ENCODE measurements at regions not wholly inside any gene's neighbourhood (a gene's known extent, or its start where the extent isn't known, plus 50 kb on each side); places are given as distances from the start of the nearest gene placed in this dataset.

- H3K36me3 ChIP-seq (ENCODE audit: control insufficient read depth in 3 of 3, insufficient read depth in 2 of 3, low read depth in 1 of 3, low read length in 3 of 3): no peaks in the 10 kb centered on the region
- no peak for DNase-seq
- no peak for FAIRE-seq
- H3K4me1 ChIP-seq (ENCODE audit: control insufficient read depth in 3 of 3, insufficient read depth in 2 of 3, low read depth in 1 of 3, low read length in 2 of 3): no peaks in the 10 kb centered on the region
- H3K27ac ChIP-seq (ENCODE audit: low read depth in 1 of 3, low read length in 2 of 3): no peak overlapping the region
- H3K4me3 ChIP-seq (ENCODE audit: low read depth in 1 of 3, low read length in 3 of 3): no peak overlapping the region
- no peaks in the 10 kb centered on the region for H3K9me3 ChIP-seq (ENCODE audit: control insufficient read depth in 2 of 2, insufficient read depth in 1 of 2, low read depth in 1 of 2, low read length in 1 of 2)
- 80 to 92% (median 87%) methylated on average over 2 of the region's 2 CpGs for WGBS, 3 donors
- no peaks in the 10 kb centered on the region for H3K27me3 ChIP-seq (ENCODE audit: control insufficient read depth in 3 of 3, insufficient read depth in 3 of 3, low read length in 3 of 3)
Measured at GRCh38 chr14:30125322-30125979, 197.8 kb upstream of the PRKD1 start.

- no peaks in the 10 kb centered on the region for H3K4me1 ChIP-seq (ENCODE audit: control insufficient read depth in 3 of 3, insufficient read depth in 2 of 3, low read depth in 1 of 3, low read length in 2 of 3)
- no peaks in the 10 kb centered on the region for H3K27me3 ChIP-seq (ENCODE audit: control insufficient read depth in 3 of 3, insufficient read depth in 3 of 3, low read length in 3 of 3)
- H3K27ac ChIP-seq (ENCODE audit: low read depth in 1 of 3, low read length in 2 of 3): no peak overlapping the region
- H3K9me3 ChIP-seq (ENCODE audit: control insufficient read depth in 2 of 2, insufficient read depth in 1 of 2, low read depth in 1 of 2, low read length in 1 of 2): no peaks in the 10 kb centered on the region
- 63 to 89% (median 82%) methylated on average over 4 of the region's 4 CpGs for WGBS, 3 donors
- no peaks in the 10 kb centered on the region for H3K36me3 ChIP-seq (ENCODE audit: control insufficient read depth in 3 of 3, insufficient read depth in 2 of 3, low read depth in 1 of 3, low read length in 3 of 3)
- no peak for DNase-seq
- FAIRE-seq: no peak
- H3K4me3 ChIP-seq (ENCODE audit: low read depth in 1 of 3, low read length in 3 of 3): no peak overlapping the region
Measured at GRCh38 chr14:30129807-30130206, 202.2 kb upstream of the PRKD1 start.

GRCh38 chr14:30131581-30132097, 204.0 kb upstream of the PRKD1 start:
- no peak for FAIRE-seq

GRCh38 chr14:30132196-30132595, 204.5 kb upstream of the PRKD1 start:
- Histone ChIP-seq H3K27ac (ENCODE audit: low read depth in 1 of 3, low read length in 2 of 3) (no peak overlapping the region), H3K27me3 (ENCODE audit: control insufficient read depth in 3 of 3, insufficient read depth in 3 of 3, low read length in 3 of 3) (no peaks in the 10 kb centered on the region), H3K36me3 (ENCODE audit: control insufficient read depth in 3 of 3, insufficient read depth in 2 of 3, low read depth in 1 of 3, low read length in 3 of 3) (no peaks in the 10 kb centered on the region), H3K9me3 (ENCODE audit: control insufficient read depth in 2 of 2, insufficient read depth in 1 of 2, low read depth in 1 of 2, low read length in 1 of 2) (no peaks in the 10 kb centered on the region), H3K4me1 (ENCODE audit: control insufficient read depth in 3 of 3, insufficient read depth in 2 of 3, low read depth in 1 of 3, low read length in 2 of 3) (no peaks in the 10 kb centered on the region), H3K4me3 (ENCODE audit: low read depth in 1 of 3, low read length in 3 of 3) (no peak overlapping the region)
- DNase-seq (peak in 1 of 2 donors; percentile 16), FAIRE-seq (no peak)
- WGBS, 3 donors: 54 to 77% (median 59%) methylated on average over 2 of the region's 2 CpGs

More at GRCh38 chr14:30131581-30132097, 204.0 kb upstream of the PRKD1 start:
- Histone ChIP-seq H3K27me3 (ENCODE audit: control insufficient read depth in 3 of 3, insufficient read depth in 3 of 3, low read length in 3 of 3) (no peaks in the 10 kb centered on the region), H3K4me3 (ENCODE audit: low read depth in 1 of 3, low read length in 3 of 3) (no peak overlapping the region), H3K27ac (ENCODE audit: low read depth in 1 of 3, low read length in 2 of 3) (no peak overlapping the region), H3K9me3 (ENCODE audit: control insufficient read depth in 2 of 2, insufficient read depth in 1 of 2, low read depth in 1 of 2, low read length in 1 of 2) (no peaks in the 10 kb centered on the region), H3K36me3 (ENCODE audit: control insufficient read depth in 3 of 3, insufficient read depth in 2 of 3, low read depth in 1 of 3, low read length in 3 of 3) (no peaks in the 10 kb centered on the region), H3K4me1 (ENCODE audit: control insufficient read depth in 3 of 3, insufficient read depth in 2 of 3, low read depth in 1 of 3, low read length in 2 of 3) (no peaks in the 10 kb centered on the region)
- DNase-seq: no peak
- 68 to 71% (median 70%) methylated on average over 5 of the region's 5 CpGs for WGBS, 3 donors

- no peak for DNase-seq
- FAIRE-seq: no peak
- WGBS, 3 donors: 87 to 92% (median 89%) methylated on average over 5 of the region's 5 CpGs
- no peaks in the 10 kb centered on the region for H3K4me1 ChIP-seq (ENCODE audit: control insufficient read depth in 3 of 3, insufficient read depth in 2 of 3, low read depth in 1 of 3, low read length in 2 of 3)
- no peaks in the 10 kb centered on the region for H3K9me3 ChIP-seq (ENCODE audit: control insufficient read depth in 2 of 2, insufficient read depth in 1 of 2, low read depth in 1 of 2, low read length in 1 of 2)
- H3K27me3 ChIP-seq (ENCODE audit: control insufficient read depth in 3 of 3, insufficient read depth in 3 of 3, low read length in 3 of 3): no peaks in the 10 kb centered on the region
- no peak overlapping the region for H3K4me3 ChIP-seq (ENCODE audit: low read depth in 1 of 3, low read length in 3 of 3)
- H3K36me3 ChIP-seq (ENCODE audit: control insufficient read depth in 3 of 3, insufficient read depth in 2 of 3, low read depth in 1 of 3, low read length in 3 of 3): no peaks in the 10 kb centered on the region
- H3K27ac ChIP-seq (ENCODE audit: low read depth in 1 of 3, low read length in 2 of 3): no peak overlapping the region
Measured at GRCh38 chr14:30134936-30135335, 207.3 kb upstream of the PRKD1 start.

- no peak for FAIRE-seq
- Histone ChIP-seq H3K4me1 (ENCODE audit: control insufficient read depth in 3 of 3, insufficient read depth in 2 of 3, low read depth in 1 of 3, low read length in 2 of 3) (no peaks in the 10 kb centered on the region), H3K36me3 (ENCODE audit: control insufficient read depth in 3 of 3, insufficient read depth in 2 of 3, low read depth in 1 of 3, low read length in 3 of 3) (no peaks in the 10 kb centered on the region), H3K4me3 (ENCODE audit: low read depth in 1 of 3, low read length in 3 of 3) (no peak overlapping the region), H3K27ac (ENCODE audit: low read depth in 1 of 3, low read length in 2 of 3) (no peak overlapping the region), H3K9me3 (ENCODE audit: control insufficient read depth in 2 of 2, insufficient read depth in 1 of 2, low read depth in 1 of 2, low read length in 1 of 2) (no peaks in the 10 kb centered on the region), H3K27me3 (ENCODE audit: control insufficient read depth in 3 of 3, insufficient read depth in 3 of 3, low read length in 3 of 3) (no peaks in the 10 kb centered on the region)
- DNase-seq: no peak
- 58 to 77% (median 72%) methylated on average over 1 of the region's 1 CpG for WGBS, 3 donors
Measured at GRCh38 chr14:30138567-30138966, 210.9 kb upstream of the PRKD1 start.

GRCh38 chr14:30142216-30142615, 214.6 kb upstream of the PRKD1 start:
- DNase-seq (no peak), FAIRE-seq (no peak)
- Histone ChIP-seq H3K4me3 (ENCODE audit: low read depth in 1 of 3, low read length in 3 of 3) (no peak overlapping the region), H3K9me3 (ENCODE audit: control insufficient read depth in 2 of 2, insufficient read depth in 1 of 2, low read depth in 1 of 2, low read length in 1 of 2) (peaks cover 0 to 11% of the 10 kb centered on the region in 2 donors), H3K27ac (ENCODE audit: low read depth in 1 of 3, low read length in 2 of 3) (no peak overlapping the region), H3K4me1 (ENCODE audit: control insufficient read depth in 3 of 3, insufficient read depth in 2 of 3, low read depth in 1 of 3, low read length in 2 of 3) (no peaks in the 10 kb centered on the region), H3K27me3 (ENCODE audit: control insufficient read depth in 3 of 3, insufficient read depth in 3 of 3, low read length in 3 of 3) (no peaks in the 10 kb centered on the region), H3K36me3 (ENCODE audit: control insufficient read depth in 3 of 3, insufficient read depth in 2 of 3, low read depth in 1 of 3, low read length in 3 of 3) (no peaks in the 10 kb centered on the region)
- WGBS, 3 donors: 36 to 81% (median 60%) methylated on average over 1 of the region's 1 CpG

- Histone ChIP-seq H3K4me1 (ENCODE audit: control insufficient read depth in 3 of 3, insufficient read depth in 2 of 3, low read depth in 1 of 3, low read length in 2 of 3) (no peaks in the 10 kb centered on the region), H3K36me3 (ENCODE audit: control insufficient read depth in 3 of 3, insufficient read depth in 2 of 3, low read depth in 1 of 3, low read length in 3 of 3) (no peaks in the 10 kb centered on the region), H3K27me3 (ENCODE audit: control insufficient read depth in 3 of 3, insufficient read depth in 3 of 3, low read length in 3 of 3) (no peaks in the 10 kb centered on the region), H3K9me3 (ENCODE audit: control insufficient read depth in 2 of 2, insufficient read depth in 1 of 2, low read depth in 1 of 2, low read length in 1 of 2) (peaks cover 0 to 11% of the 10 kb centered on the region in 2 donors), H3K27ac (ENCODE audit: low read depth in 1 of 3, low read length in 2 of 3) (no peak overlapping the region), H3K4me3 (ENCODE audit: low read depth in 1 of 3, low read length in 3 of 3) (no peak overlapping the region)
- no peak for DNase-seq
- FAIRE-seq: no peak
Measured at GRCh38 chr14:30143627-30144026, 216.0 kb upstream of the PRKD1 start.

GRCh38 chr14:30153717-30154116, 226.1 kb upstream of the PRKD1 start:
- no peaks in the 10 kb centered on the region for H3K27me3 ChIP-seq (ENCODE audit: control insufficient read depth in 3 of 3, insufficient read depth in 3 of 3, low read length in 3 of 3)
- 87 to 90% (median 90%) methylated on average over 2 of the region's 2 CpGs for WGBS, 3 donors

More at GRCh38 chr14:30153717-30154116, 226.1 kb upstream of the PRKD1 start:
- FAIRE-seq (no peak), DNase-seq (no peak)
- H3K27ac ChIP-seq (ENCODE audit: low read depth in 1 of 3, low read length in 2 of 3): no peak overlapping the region
- no peaks in the 10 kb centered on the region for H3K36me3 ChIP-seq (ENCODE audit: control insufficient read depth in 3 of 3, insufficient read depth in 2 of 3, low read depth in 1 of 3, low read length in 3 of 3)
- H3K4me1 ChIP-seq (ENCODE audit: control insufficient read depth in 3 of 3, insufficient read depth in 2 of 3, low read depth in 1 of 3, low read length in 2 of 3): no peaks in the 10 kb centered on the region
- no peak overlapping the region for H3K4me3 ChIP-seq (ENCODE audit: low read depth in 1 of 3, low read length in 3 of 3)
- no peaks in the 10 kb centered on the region for H3K9me3 ChIP-seq (ENCODE audit: control insufficient read depth in 2 of 2, insufficient read depth in 1 of 2, low read depth in 1 of 2, low read length in 1 of 2)
